Superior temporal gyrus (tissue), 1 donor: ENCODE measurements at regions not wholly inside any gene's neighbourhood (a gene's known extent, or its start where the extent isn't known, plus 50 kb on each side); places are given as distances from the start of the nearest gene placed in this dataset.

ENCODE experiments used
- DNase-seq: peaks from one replicate; pipeline ENCODE4 v3.0.0-alpha.2; 2016; ENCODE audit errors: extremely low spot score

DNA sequence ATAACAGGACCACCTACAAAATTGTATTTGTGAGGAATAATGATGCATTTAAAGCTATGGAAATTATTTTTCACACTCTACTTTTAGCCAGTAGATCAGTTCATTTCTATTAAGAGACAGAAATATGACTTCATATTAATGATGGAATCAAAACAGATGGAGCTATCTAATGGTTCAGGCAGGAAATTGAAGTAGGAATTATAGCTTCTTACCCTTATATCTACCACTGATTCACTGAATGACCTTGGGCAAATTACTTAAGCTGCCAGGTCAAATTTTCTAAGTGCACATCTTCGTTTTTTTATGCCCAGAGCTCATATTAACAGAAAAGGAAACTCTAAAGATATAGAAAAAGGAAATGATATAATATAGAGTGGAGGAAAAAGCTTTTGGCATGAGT is 323.1 kb downstream of the PCDH10 start:
- no peak for DNase-seq

DNA sequence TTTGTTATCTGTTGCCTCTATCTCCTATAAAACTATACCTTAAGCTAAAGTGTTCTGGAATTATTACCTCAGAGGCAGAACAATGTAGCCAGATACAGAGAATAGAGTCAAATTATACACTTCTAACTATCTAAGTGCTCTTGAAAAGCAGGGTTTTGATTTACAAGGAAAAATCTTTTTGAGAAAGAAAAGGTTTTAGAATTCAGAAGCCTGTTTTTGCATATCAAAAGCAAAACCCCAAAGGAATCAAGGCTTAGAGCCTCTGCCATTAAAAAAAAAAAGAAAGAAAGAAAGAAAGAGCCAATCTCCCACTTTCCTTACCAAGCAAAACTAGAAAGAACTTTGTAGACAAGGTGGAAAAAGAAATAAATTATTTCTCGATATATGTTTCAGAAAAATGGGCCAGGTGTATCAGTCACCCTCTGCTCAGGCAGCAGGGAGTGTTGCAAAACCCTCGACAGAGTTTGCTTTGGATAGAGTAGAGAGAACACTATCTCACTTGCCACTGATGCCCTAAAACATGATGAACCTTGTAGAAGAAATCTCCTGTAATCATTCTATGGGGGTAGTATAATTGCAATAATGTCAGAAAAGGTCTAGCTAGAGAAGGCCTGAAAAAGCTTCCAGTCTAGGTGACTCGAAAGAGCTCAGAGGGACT is 318.3 kb downstream of the PCDH10 start:
- no peak for DNase-seq

DNA sequence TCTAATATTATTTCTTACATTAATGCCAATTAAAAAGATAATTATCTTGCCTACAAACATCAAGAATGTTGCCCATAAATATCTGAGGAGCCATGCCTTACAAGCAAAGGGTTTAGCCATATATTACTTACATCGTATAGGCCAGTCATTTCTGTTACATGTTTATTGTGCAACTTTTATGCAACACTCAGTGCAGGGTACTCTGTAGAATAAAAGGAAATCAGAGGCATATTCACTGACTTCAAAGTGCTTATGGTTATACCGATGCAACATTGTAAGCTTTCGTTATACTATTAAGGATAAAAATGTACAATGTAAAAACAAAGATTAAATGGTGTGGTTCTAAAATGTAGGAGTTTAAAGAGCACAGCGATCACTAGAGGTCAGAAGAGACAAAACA is 315.9 kb downstream of the PCDH10 start:
- DNase-seq = no peak

DNA sequence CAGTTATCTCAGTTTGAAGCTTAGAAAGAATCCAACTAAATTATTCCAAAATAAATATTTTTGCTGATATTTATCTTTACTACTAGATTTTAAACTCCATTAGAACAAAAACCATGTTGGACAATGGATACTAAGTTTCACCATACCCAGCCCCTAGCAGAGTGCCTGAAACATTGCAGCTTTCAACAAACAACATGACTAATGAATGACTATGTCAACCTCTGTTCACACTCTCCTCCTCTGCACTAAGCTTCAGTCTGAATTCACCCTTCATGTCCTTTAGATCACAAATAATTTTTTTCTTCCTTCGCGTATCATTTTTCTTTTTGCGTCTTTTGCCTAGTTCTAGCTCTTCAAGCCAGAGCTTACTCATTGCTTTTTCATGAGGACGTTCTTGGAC is 315.2 kb downstream of the PCDH10 start:
- DNase-seq = no peak

GRCh38 chr4:133452678-133453077 is 303.6 kb downstream of the PCDH10 start:
- no peak for DNase-seq

GRCh38 chr4:133450813-133451212 is 301.7 kb downstream of the PCDH10 start:
- no peak for DNase-seq

DNA sequence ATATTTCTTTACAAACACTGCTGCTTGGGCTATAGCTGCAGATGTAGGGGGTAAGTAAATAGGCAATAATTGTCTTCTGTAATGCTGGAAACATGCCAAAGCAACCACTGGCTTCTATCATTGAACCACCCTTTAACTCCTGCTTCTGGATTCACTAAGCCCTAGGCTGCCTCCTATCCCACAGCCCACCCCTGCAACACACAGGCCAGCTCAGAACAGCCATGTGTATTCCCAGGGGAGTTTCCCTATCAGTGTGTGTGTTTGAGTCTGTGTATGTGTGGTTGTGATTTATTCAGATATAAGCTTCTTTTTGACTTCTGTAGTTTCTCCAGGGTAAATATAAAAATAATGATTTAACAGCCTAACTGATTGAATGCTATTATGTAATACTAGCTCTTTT is 291.3 kb downstream of the PCDH10 start:
- DNase-seq = no peak

DNA sequence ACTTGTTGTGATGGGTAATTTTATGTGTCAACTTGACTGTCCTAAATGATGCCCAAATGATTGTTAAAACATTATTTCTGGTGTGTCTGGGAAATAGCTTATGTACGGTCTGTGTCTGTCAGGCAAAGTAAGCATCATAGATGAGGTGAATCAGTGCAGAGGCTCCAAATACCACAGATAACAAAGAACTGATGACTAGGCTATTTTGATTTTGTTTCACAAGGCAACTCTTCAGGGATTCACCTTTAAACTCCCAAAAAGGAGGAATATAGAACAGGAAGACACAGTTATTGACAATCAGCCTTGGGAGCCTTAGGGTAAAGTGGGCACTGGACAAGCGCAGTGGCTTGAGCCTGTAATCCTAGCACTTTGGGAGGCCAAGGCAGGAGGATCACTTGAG is 290.7 kb downstream of the PCDH10 start:
- no peak for DNase-seq

DNA sequence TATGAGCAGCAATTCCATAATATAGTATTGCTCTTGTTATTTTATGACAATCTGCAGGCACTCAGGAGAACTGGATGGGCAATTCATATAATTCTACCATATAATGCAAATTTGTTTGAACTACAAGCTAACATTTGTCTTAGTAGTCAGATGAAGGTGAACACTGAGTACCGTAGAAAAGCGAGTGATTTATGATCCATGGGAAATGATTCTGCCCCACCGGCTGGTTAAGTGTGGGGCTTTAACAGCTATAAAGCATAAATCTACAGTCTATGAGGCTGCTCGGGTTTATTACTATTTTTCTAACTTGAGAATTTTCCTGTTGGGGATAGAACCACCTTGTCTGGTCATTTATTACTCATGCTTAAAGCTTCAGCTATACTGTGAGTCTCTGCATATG is 275.5 kb downstream of the PCDH10 start:
- DNase-seq = no peak

GRCh38 chr4:133403913-133404312 is 254.8 kb downstream of the PCDH10 start:
- no peak for DNase-seq

GRCh38 chr4:133402616-133403015 is 253.5 kb downstream of the PCDH10 start:
- no peak for DNase-seq

DNA sequence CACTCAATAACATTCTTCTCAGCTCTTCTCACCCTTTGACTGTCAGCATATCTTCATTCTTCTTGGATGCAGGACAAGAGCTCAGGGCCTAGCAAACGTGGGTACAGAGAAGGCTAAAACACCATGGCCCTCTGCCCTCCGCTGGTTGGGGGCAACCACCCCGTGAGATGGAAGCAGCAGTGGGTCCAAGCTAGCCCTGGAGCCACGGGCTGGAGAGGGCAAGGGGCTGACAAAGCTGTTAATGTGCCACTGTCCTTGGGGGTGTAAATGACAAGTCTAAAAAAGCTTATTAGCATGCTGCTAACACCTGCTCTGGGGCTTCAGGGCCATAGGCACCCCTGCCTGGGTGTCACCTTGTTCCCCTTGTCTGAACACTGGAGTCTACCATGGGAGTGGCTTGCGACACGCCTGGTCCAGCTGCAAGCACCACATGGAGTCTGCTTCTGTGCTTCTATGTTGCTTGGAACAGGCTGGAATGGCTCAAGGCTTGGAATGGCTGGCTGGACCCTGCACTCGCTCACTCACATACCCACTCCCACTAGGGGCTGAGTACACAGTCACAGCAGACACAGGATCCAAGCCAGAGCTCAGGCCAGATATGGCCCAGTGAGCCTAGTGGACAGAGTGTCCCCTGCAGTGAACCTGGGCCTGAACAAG is 246.0 kb downstream of the PCDH10 start:
- no peak for DNase-seq

- no peak for DNase-seq
These were observed 241.2 kb downstream of the PCDH10 start for GRCh38 chr4:133390198-133390855.

GRCh38 chr4:133389029-133389428 is 239.9 kb downstream of the PCDH10 start:
- no peak for DNase-seq

DNA sequence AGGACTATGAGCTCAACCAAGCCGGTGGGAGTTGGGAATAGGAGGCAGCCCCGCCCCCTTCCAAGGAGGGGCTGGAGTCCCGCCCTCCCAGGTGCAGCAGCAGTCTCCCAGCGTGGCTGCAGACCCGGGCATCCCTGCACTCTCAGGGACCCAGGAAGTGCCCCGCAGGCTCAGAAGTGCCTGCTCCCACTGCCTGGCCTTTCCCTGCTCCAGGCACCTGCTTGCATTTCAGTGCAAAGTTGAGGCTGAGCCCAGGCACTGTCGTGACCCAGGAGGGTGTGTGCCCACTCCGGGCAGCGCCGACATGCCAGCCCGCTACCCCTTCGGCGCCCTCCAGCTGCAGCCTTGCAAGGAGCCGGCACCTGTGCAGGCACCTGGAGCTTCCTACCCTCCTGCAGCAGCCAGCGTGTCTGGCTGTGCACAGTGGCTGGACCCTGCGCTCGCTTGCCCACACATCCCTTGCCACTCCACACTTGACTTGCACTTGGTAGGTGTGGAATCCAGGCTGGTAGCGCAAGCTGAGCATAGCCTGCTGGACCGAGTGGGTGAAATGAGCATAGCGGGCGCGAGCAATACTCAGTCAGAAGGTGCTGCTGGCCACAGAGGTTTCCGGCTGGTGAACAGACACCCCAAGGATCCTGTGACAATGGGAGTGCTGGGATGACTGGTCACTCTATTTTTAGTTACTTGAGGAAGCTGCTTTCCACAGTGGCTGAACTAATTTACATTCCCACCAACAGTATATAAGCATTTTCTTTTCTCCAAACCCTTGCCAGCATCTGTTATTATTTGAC is 236.3 kb downstream of the PCDH10 start:
- DNase-seq = no peak

DNA sequence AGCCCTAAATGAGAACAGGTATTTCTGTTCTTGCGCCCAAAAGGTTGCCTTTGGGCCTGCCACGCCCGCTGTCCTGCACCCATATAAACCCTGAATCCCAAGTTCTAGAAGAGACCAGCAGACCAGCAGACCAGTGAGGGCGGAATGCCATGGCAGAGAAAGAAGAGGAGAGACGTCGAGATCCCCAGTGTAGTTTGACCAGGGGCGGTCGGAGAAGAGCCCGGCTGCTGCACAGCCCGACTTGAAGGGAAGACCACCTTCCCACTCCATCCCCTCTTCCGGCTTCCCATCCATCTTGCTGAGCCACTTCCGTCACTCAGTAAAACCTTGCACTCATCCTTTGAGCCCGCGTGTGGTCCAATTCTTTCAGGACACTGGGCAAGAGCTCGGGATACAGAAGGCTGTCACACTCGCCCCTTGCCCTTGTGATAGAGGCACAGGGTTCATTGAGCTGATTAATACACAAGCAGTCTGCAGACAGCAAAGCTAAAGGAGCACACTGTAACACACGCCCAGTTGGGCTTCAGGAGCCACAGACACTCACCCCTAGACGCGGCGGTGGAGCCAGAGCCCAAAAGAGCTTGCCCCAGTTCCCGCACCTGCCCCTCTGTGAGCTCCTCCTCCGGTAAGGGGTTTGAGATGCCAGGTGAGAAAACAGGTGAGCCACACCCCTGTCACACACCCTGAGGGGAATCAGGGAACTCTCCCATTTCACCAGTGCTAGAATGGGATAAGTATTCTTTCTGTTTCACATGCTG is 230.8 kb downstream of the PCDH10 start:
- no peak for DNase-seq

DNA sequence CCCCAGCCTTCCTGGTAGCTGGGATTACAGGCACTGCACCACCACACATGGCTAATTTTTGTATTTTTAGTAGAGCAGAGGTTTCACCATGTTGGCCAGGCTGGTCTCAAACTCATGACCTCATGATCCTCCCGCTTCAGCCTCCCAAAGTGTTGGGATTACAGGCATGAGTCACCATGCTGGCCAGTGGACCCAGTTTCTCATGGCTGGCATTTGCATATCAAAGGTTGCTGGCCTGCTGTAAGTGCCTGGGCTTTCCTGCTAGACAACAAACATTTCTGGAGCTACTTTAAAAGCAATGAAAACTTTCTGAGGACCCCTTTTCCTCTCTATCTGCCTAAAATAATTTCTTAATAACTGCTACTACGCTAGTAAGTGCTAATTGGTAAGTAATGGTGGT is 228.2 kb downstream of the PCDH10 start:
- DNase-seq = no peak

GRCh38 chr4:133372699-133373098 is 223.6 kb downstream of the PCDH10 start:
- no peak for DNase-seq

GRCh38 chr4:133355633-133356032 is 206.5 kb downstream of the PCDH10 start:
- no peak for DNase-seq

GRCh38 chr4:133347409-133347808 is 198.3 kb downstream of the PCDH10 start:
- DNase-seq = no peak

GRCh38 chr4:133324491-133324890 is 175.4 kb downstream of the PCDH10 start:
- DNase-seq = no peak

- DNase-seq = no peak
These were observed 174.6 kb downstream of the PCDH10 start for GRCh38 chr4:133323670-133324069.
